HEK293 (cell line): ENCODE measurements at regions not wholly inside any gene's neighbourhood (a gene's known extent, or its start where the extent isn't known, plus 50 kb on each side); places are given as distances from the start of the nearest gene placed in this dataset.
A peak's percentile ranks its signal among the peaks of the same experiment; 100 is the strongest.

Source experiments
- CTCF ChIA-PET: fragments of 350-600 bp; formaldehyde crosslinking; extraction: SDS; loops from one replicate; lab custom pipeline; 2021; ENCODE audit warnings: antibody characterized with exemption; lab: Yijun Ruan, JAX
- POLR2A ChIA-PET: fragments of 300-600 bp; formaldehyde crosslinking; extraction: SDS; loops from one replicate; lab custom pipeline; 2020; ENCODE audit warnings: antibody characterized with exemption, inconsistent platforms; lab: Yijun Ruan, JAX
- H3K27ac ChIP-seq: fragments of 200-500 bp; sonication (Bioruptor generic); 2 replicates; pipeline ENCODE4 v1.5.1; 2014; ENCODE audit warnings: low read depth, low read length, control low read depth, inconsistent platforms; ENCODE audit errors: extremely low read depth
- H3K36me3 ChIP-seq, 2 experiments: fragments of 200-500 bp in 1 of 2; sonication (Bioruptor generic) in 1 of 2; 1 replicate in 1 of 2; 2 replicates in 1 of 2; pipeline ENCODE4 v1.5.1; 2014 to 2017; ENCODE audit warnings: inconsistent platforms in 2 of 2, low read length in 2 of 2; ENCODE audit not compliant: control insufficient read depth in 2 of 2, insufficient read depth in 1 of 2
- H3K4me1 ChIP-seq: fragments of 200-500 bp; sonication (Bioruptor generic); 2 replicates; pipeline ENCODE4 v1.5.1; 2014; ENCODE audit warnings: mild to moderate bottlenecking, low read length, inconsistent platforms; ENCODE audit not compliant: control insufficient read depth, insufficient read depth
- H3K4me3 ChIP-seq: 2 replicates; pipeline ENCODE4 v1.5.1; 2011; ENCODE audit warnings: low read depth, mild to moderate bottlenecking, control low read depth, low read length, moderate library complexity
- H3K9me3 ChIP-seq: fragments of 200-500 bp; sonication (Bioruptor generic); 2 replicates; pipeline ENCODE4 v1.5.1; 2014; ENCODE audit warnings: low read depth, low read length, inconsistent platforms; ENCODE audit not compliant: control insufficient read depth, insufficient read depth
- GLIS1 ChIP-seq: fragments of 450-650 bp; formaldehyde crosslinking; IDR thresholded peaks from 2 replicates; pipeline ENCODE4 v1.5.1; 2016; ENCODE audit warnings: missing biosample characterization, missing genetic modification characterization
- HIC1 ChIP-seq: fragments of 450-650 bp; formaldehyde crosslinking; IDR thresholded peaks from 2 replicates; pipeline ENCODE4 v1.5.1; 2016; ENCODE audit warnings: missing biosample characterization, missing genetic modification characterization
- KLF8 ChIP-seq: fragments of 450-650 bp; formaldehyde crosslinking; IDR thresholded peaks from 2 replicates; pipeline ENCODE4 v1.5.1; 2016; ENCODE audit warnings: missing biosample characterization, missing genetic modification characterization
- OSR2 ChIP-seq: fragments of 450-650 bp; formaldehyde crosslinking; IDR thresholded peaks from 2 replicates; pipeline ENCODE4 v1.5.1; 2016; ENCODE audit warnings: missing biosample characterization, missing genetic modification characterization
- SP7 ChIP-seq: fragments of 450-650 bp; formaldehyde crosslinking; IDR thresholded peaks from 2 replicates; pipeline ENCODE4 v1.5.1; 2016; ENCODE audit warnings: missing biosample characterization, missing genetic modification characterization
- TCF7L2 ChIP-seq: IDR thresholded peaks from 2 replicates; pipeline ENCODE4 v1.6.1; 2011; ENCODE audit warnings: low read depth, mild to moderate bottlenecking, inconsistent platforms, low read length, moderate library complexity, borderline replicate concordance
- ZBTB1 ChIP-seq: fragments of 450-650 bp; formaldehyde crosslinking; IDR thresholded peaks from 2 replicates; pipeline ENCODE4 v1.5.1; 2016; ENCODE audit warnings: missing biosample characterization, missing genetic modification characterization
- ZBTB26 ChIP-seq: fragments of 450-650 bp; formaldehyde crosslinking; optimal IDR thresholded peaks from 2 replicates; pipeline ENCODE3; 2016; ENCODE audit warnings: missing biosample characterization, mild to moderate bottlenecking, missing genetic modification characterization
- ZFHX2 ChIP-seq: fragments of 450-650 bp; formaldehyde crosslinking; conservative IDR thresholded peaks from 2 replicates; pipeline ENCODE4 v1.5.1; 2016; ENCODE audit warnings: missing biosample characterization, missing genetic modification characterization
- ZFP69B ChIP-seq: fragments of 450-650 bp; formaldehyde crosslinking; IDR thresholded peaks from 2 replicates; pipeline ENCODE4 v1.5.1; 2016; ENCODE audit warnings: missing biosample characterization, missing genetic modification characterization
- ZNF114 ChIP-seq: fragments of 450-650 bp; formaldehyde crosslinking; IDR thresholded peaks from 2 replicates; pipeline ENCODE4 v1.5.0; 2017; ENCODE audit warnings: missing biosample characterization, missing genetic modification characterization
- ZNF133 ChIP-seq: fragments of 450-650 bp; formaldehyde crosslinking; IDR thresholded peaks from 2 replicates; pipeline ENCODE4 v1.5.1; 2016; ENCODE audit warnings: missing biosample characterization, missing genetic modification characterization
- ZNF2 ChIP-seq: fragments of 450-650 bp; formaldehyde crosslinking; IDR thresholded peaks from 2 replicates; pipeline ENCODE4 v1.5.1; 2016; ENCODE audit warnings: missing biosample characterization, missing genetic modification characterization
- ZNF266 ChIP-seq: fragments of 450-650 bp; formaldehyde crosslinking; IDR thresholded peaks from 2 replicates; pipeline ENCODE4 v1.5.1; 2016; ENCODE audit warnings: missing biosample characterization, missing genetic modification characterization, low read depth
- ZNF473 ChIP-seq: fragments of 450-650 bp; formaldehyde crosslinking; IDR thresholded peaks from 2 replicates; pipeline ENCODE4 v1.5.1; 2017; ENCODE audit warnings: missing biosample characterization, missing genetic modification characterization
- ZNF48 ChIP-seq: fragments of 450-650 bp; formaldehyde crosslinking; IDR thresholded peaks from 2 replicates; pipeline ENCODE4 v1.5.1; 2016; ENCODE audit warnings: missing biosample characterization, missing genetic modification characterization
- ZNF521 ChIP-seq: fragments of 450-650 bp; formaldehyde crosslinking; IDR thresholded peaks from 2 replicates; pipeline ENCODE4 v1.5.1; 2017; ENCODE audit warnings: missing biosample characterization, mild to moderate bottlenecking, missing genetic modification characterization
- ZNF530 ChIP-seq: fragments of 450-650 bp; formaldehyde crosslinking; IDR thresholded peaks from 2 replicates; pipeline ENCODE4 v1.5.1; 2016; ENCODE audit warnings: low read depth, missing biosample characterization, missing genetic modification characterization
- ZNF623 ChIP-seq: fragments of 450-650 bp; formaldehyde crosslinking; IDR thresholded peaks from 2 replicates; pipeline ENCODE4 v1.5.1; 2016; ENCODE audit warnings: missing biosample characterization, missing genetic modification characterization
- ZNF707 ChIP-seq: fragments of 450-650 bp; formaldehyde crosslinking; IDR thresholded peaks from 2 replicates; pipeline ENCODE4 v1.5.1; 2016; ENCODE audit warnings: missing biosample characterization, missing genetic modification characterization
- ZNF76 ChIP-seq: fragments of 450-650 bp; formaldehyde crosslinking; IDR thresholded peaks from 2 replicates; pipeline ENCODE4; 2016; ENCODE audit warnings: low read depth, missing biosample characterization, missing genetic modification characterization, borderline replicate concordance
- ZNF791 ChIP-seq: fragments of 450-650 bp; formaldehyde crosslinking; IDR thresholded peaks from 2 replicates; pipeline ENCODE4 v1.5.1; 2016; ENCODE audit warnings: missing biosample characterization, missing genetic modification characterization
- ZSCAN16 ChIP-seq: fragments of 450-650 bp; formaldehyde crosslinking; IDR thresholded peaks from 2 replicates; pipeline ENCODE4 v1.5.1; 2016; ENCODE audit warnings: missing biosample characterization, missing genetic modification characterization

- Histone ChIP-seq H3K4me3 (no peak overlapping the region), H3K4me1 (no peaks in the 10 kb centered on the region), H3K9me3 (no peaks in the 10 kb centered on the region), H3K27ac (no peak overlapping the region), H3K36me3 (no peaks in the 10 kb centered on the region)
- TF ChIP-seq SP7 (tag by site-specific recombination) = no peak
- TF ChIP-seq ZNF707 (tag by site-specific recombination) = no peak
- no peak for TF ChIP-seq ZNF521 (tag by site-specific recombination)
- TF ChIP-seq ZNF530 (tag by site-specific recombination) = no peak
- TF ChIP-seq ZNF133 (tag by site-specific recombination) = no peak
- TF ChIP-seq ZNF791 = no peak
- TF ChIP-seq ZNF266 (tag by site-specific recombination) = no peak
- ChIA-PET CTCF (interaction anchor here (0.6 kb wide), 1 partner anchor 706 kb away, joined by 5 read pairs; no protein-coding TSS in a partner anchor), POLR2A (no interaction called here)
Observed at GRCh38 chr3:145550522-145550921, 610.5 kb downstream of the PLOD2 start.

- POLR2A ChIA-PET = no interaction called here
- H3K4me1 ChIP-seq = no peaks in the 10 kb centered on the region
- H3K4me3 ChIP-seq = no peak overlapping the region
- no peak overlapping the region for H3K27ac ChIP-seq
- CTCF ChIA-PET = interaction anchor here (0.5 kb wide), 1 partner anchor 630 kb away, joined by 5 read pairs; no protein-coding TSS in a partner anchor
- H3K9me3 ChIP-seq = no peaks in the 10 kb centered on the region
- H3K36me3 ChIP-seq = no peaks in the 10 kb centered on the region
- TF ChIP-seq ZNF114 (tag by site-specific recombination) = no peak
- peak; percentile 69 for TF ChIP-seq GLIS1 (tag by site-specific recombination)
- TF ChIP-seq TCF7L2 = peak; percentile 72
- TF ChIP-seq ZNF623 (tag by site-specific recombination) = no peak
- 0 out of 2 replicates have a peak, but pooled peaks have one; percentile 26 for TF ChIP-seq KLF8 (tag by site-specific recombination)
- TF ChIP-seq ZNF76 (tag by site-specific recombination) = no peak
- TF ChIP-seq, all 188 proteins: peak for 3
Observed at GRCh38 chr3:145557405-145557804, 603.6 kb downstream of the PLOD2 start.

- ChIA-PET POLR2A (no interaction called here), CTCF (no interaction called here)
- H3K9me3 ChIP-seq = no peaks in the 10 kb centered on the region
- H3K4me3 ChIP-seq = no peak overlapping the region
- TF ChIP-seq ZFP69B = no peak
- no peak for TF ChIP-seq ZNF521 (tag by site-specific recombination)
- TF ChIP-seq HIC1 (tag by site-specific recombination) = no peak
- no peak for TF ChIP-seq ZBTB1 (tag by site-specific recombination)
- TF ChIP-seq ZFHX2 = no peak
- TF ChIP-seq OSR2 (tag by site-specific recombination) = no peak
- no peak for TF ChIP-seq ZNF473 (tag by site-specific recombination)
- TF ChIP-seq ZNF2 = no peak
- TF ChIP-seq ZNF48 (tag by site-specific recombination) = no peak
- no peak for TF ChIP-seq ZSCAN16
- TF ChIP-seq ZBTB26 (tag by site-specific recombination) = no peak
- no peak overlapping the region for H3K27ac ChIP-seq
- no peaks in the 10 kb centered on the region for H3K36me3 ChIP-seq
- no peaks in the 10 kb centered on the region for H3K4me1 ChIP-seq
Observed at GRCh38 chr3:145578471-145578870, 582.5 kb downstream of the PLOD2 start.
